ENCODE measurements at regions not wholly inside any gene's neighbourhood (a gene's known extent, or its start where the extent isn't known, plus 50 kb on each side); places are given as distances from the start of the nearest gene placed in this dataset.

- ChIA-PET POLR2A (no interaction called here), CTCF (no interaction called here)
- Mint-ChIP-seq H3K4me3 (no peak overlapping the region), H3K9me3 (peaks cover 2% of the 10 kb centered on the region), H3K27me3 (peaks cover 1% of the 10 kb centered on the region), H3K27ac (no peak overlapping the region), H3K36me3 (no peaks in the 10 kb centered on the region), H3K4me1 (ENCODE audit: low read depth) (no peaks in the 10 kb centered on the region)
- intact Hi-C loops (cut with micrococcal nuclease) = no loop called here
- DNase-seq = no peak
Observed at GRCh38 chr2:129656081-129656598, 323.3 kb upstream of the RAB6C start.

DNA sequence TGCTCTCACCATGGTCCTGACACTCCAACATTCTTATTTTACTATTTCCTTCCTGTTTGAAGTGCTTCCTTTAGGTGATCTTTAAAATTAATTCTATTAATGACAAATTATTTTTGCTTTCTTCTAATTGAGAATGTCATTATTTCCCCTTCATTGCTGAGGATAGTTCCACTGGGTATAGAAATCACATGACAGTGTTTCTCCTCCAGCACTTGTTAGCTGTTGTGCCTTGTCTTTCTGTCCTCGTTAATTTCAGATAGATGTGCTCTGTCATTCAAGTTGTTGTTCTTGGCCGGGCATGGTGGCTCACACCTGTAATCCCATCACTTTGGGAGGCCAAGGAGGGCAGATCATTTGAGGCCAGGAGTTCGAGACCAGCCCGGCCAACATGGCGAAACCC, 321.0 kb upstream of the RAB6C start:
- POLR2A ChIA-PET = no interaction called here
- Mint-ChIP-seq H3K27me3 (peaks cover 1% of the 10 kb centered on the region), H3K4me3 (no peak overlapping the region), H3K4me1 (ENCODE audit: low read depth) (no peaks in the 10 kb centered on the region), H3K27ac (no peak overlapping the region), H3K36me3 (no peaks in the 10 kb centered on the region), H3K9me3 (peaks cover 2% of the 10 kb centered on the region)
- CTCF ChIA-PET = no interaction called here
- intact Hi-C loops (cut with micrococcal nuclease) = no loop called here
- no peak for DNase-seq

DNA sequence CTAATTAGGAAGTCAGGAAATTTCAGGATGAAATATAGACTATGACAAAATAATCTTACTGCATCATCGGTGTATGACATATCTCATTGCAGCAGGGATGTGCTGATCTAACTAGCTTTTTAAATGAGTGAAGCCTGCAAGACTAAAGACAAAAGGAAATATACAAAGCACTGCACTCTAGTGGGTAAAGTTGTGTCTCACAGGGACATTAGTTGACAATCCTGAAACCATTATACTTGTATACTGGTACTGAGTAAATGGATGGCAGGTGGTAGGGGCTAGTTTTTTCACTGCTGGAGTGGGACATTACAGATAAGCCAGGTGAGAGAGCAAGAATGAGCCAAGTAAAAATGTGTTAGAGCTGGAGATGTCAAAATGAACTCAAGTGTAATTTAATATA, 317.5 kb upstream of the RAB6C start:
- DNase-seq = no peak
- Mint-ChIP-seq H3K36me3 (no peaks in the 10 kb centered on the region), H3K4me1 (ENCODE audit: low read depth) (no peaks in the 10 kb centered on the region), H3K27ac (no peak overlapping the region), H3K27me3 (peaks cover 1% of the 10 kb centered on the region), H3K9me3 (peaks cover 2% of the 10 kb centered on the region), H3K4me3 (no peak overlapping the region)
- intact Hi-C loops (cut with micrococcal nuclease) = no loop called here
- ChIA-PET CTCF (no interaction called here), POLR2A (no interaction called here)

DNA sequence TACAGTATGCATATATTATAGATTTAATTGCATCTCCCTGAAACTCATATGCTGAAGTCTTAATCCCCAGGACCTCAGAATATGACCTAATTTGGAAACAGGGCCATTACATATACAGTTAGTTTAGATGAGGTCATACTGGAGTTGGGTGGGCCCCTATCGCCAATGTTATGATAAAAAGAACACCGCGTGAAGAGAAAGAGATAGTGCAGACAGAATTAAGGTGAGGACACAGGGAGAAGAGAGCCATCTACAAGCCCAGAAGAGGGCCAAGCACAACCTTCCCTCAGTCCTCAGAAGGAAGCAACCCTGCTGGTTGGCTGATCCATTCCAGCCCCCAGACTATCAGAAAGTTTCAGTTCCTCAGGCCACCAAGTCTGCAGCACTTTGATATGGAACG, 311.9 kb upstream of the RAB6C start:
- peaks cover 3% of the 10 kb centered on the region for H3K9me3 Mint-ChIP-seq
- no peak for DNase-seq
- ChIA-PET POLR2A (no interaction called here), CTCF (no interaction called here)
- no peaks in the 10 kb centered on the region for H3K4me1 Mint-ChIP-seq (ENCODE audit: low read depth)
- H3K27ac Mint-ChIP-seq = no peak overlapping the region
- no peaks in the 10 kb centered on the region for H3K27me3 Mint-ChIP-seq
- no peaks in the 10 kb centered on the region for H3K36me3 Mint-ChIP-seq
- intact Hi-C loops (cut with micrococcal nuclease) = no loop called here
- no peak overlapping the region for H3K4me3 Mint-ChIP-seq

DNA sequence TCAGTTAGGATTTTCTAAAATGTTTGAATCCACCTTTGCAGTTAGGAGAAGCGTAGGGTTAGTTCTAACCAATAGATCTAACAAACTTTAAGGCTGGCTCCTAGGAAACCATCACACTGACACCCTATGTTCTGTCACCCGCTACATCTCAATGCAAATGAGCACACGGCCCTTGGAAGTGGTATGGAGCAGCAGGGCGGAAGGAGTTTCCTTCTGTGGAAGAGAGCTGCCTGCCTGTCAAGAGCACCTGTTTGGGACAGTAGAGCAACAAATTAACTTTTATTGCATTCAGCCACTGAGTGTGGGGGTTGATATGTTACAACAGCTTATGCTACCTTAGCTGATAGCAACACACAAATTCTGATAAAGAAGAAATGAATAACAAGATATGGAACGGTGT, 306.9 kb upstream of the RAB6C start:
- intact Hi-C loops (cut with micrococcal nuclease) = no loop called here
- Mint-ChIP-seq H3K27me3 (peaks cover 4% of the 10 kb centered on the region), H3K27ac (no peak overlapping the region), H3K4me1 (ENCODE audit: low read depth) (no peaks in the 10 kb centered on the region), H3K36me3 (no peaks in the 10 kb centered on the region), H3K4me3 (no peak overlapping the region), H3K9me3 (no peaks in the 10 kb centered on the region)
- POLR2A ChIA-PET = no interaction called here
- no peak for DNase-seq
- CTCF ChIA-PET = no interaction called here

GRCh38 chr2:129673234-129673633, 306.2 kb upstream of the RAB6C start:
- H3K9me3 Mint-ChIP-seq = no peaks in the 10 kb centered on the region
- CTCF ChIA-PET = no interaction called here

GRCh38 chr2:129673847-129674711, 305.4 kb upstream of the RAB6C start:
- no peaks in the 10 kb centered on the region for H3K9me3 Mint-ChIP-seq
- CTCF ChIA-PET = no interaction called here
- no peaks in the 10 kb centered on the region for H3K36me3 Mint-ChIP-seq
- H3K27ac Mint-ChIP-seq = no peak overlapping the region
- POLR2A ChIA-PET = no interaction called here
- H3K4me1 Mint-ChIP-seq (ENCODE audit: low read depth) = no peaks in the 10 kb centered on the region
- peaks cover 5% of the 10 kb centered on the region for H3K27me3 Mint-ChIP-seq
- intact Hi-C loops (cut with micrococcal nuclease) = no loop called here
- DNase-seq = no peak
- no peak overlapping the region for H3K4me3 Mint-ChIP-seq

More at GRCh38 chr2:129673234-129673633, 306.2 kb upstream of the RAB6C start:
- POLR2A ChIA-PET = no interaction called here
- Mint-ChIP-seq H3K27me3 (peaks cover 5% of the 10 kb centered on the region), H3K4me1 (ENCODE audit: low read depth) (no peaks in the 10 kb centered on the region), H3K27ac (no peak overlapping the region), H3K4me3 (no peak overlapping the region), H3K36me3 (no peaks in the 10 kb centered on the region)
- no peak for DNase-seq
- intact Hi-C loops (cut with micrococcal nuclease) = no loop called here

- CTCF ChIA-PET = no interaction called here
- Mint-ChIP-seq H3K9me3 (no peaks in the 10 kb centered on the region), H3K36me3 (no peaks in the 10 kb centered on the region), H3K4me3 (no peak overlapping the region), H3K27me3 (peaks cover 5% of the 10 kb centered on the region), H3K4me1 (ENCODE audit: low read depth) (no peaks in the 10 kb centered on the region), H3K27ac (no peak overlapping the region)
- intact Hi-C loops (cut with micrococcal nuclease) = no loop called here
- no peak for DNase-seq
- POLR2A ChIA-PET = no interaction called here
Observed at GRCh38 chr2:129678751-129679150, 300.7 kb upstream of the RAB6C start.

- peaks cover 5% of the 10 kb centered on the region for H3K27me3 Mint-ChIP-seq
- CTCF ChIA-PET = no interaction called here
- POLR2A ChIA-PET = no interaction called here
- H3K36me3 Mint-ChIP-seq = no peaks in the 10 kb centered on the region
- no peaks in the 10 kb centered on the region for H3K9me3 Mint-ChIP-seq
- DNase-seq = no peak
- H3K27ac Mint-ChIP-seq = no peak overlapping the region
- H3K4me1 Mint-ChIP-seq (ENCODE audit: low read depth) = no peaks in the 10 kb centered on the region
- intact Hi-C loops (cut with micrococcal nuclease) = no loop called here
- H3K4me3 Mint-ChIP-seq = no peak overlapping the region
Observed at GRCh38 chr2:129681788-129682187, 297.7 kb upstream of the RAB6C start.

GRCh38 chr2:129689653-129690448, 289.6 kb upstream of the RAB6C start:
- peaks cover 11% of the 10 kb centered on the region for H3K9me3 Mint-ChIP-seq
- no peak for DNase-seq
- intact Hi-C loops (cut with micrococcal nuclease) = no loop called here
- ChIA-PET CTCF (no interaction called here), POLR2A (no interaction called here)
- no peak overlapping the region for H3K4me3 Mint-ChIP-seq
- H3K27me3 Mint-ChIP-seq = peaks cover 5% of the 10 kb centered on the region
- H3K27ac Mint-ChIP-seq = no peak overlapping the region
- H3K36me3 Mint-ChIP-seq = no peaks in the 10 kb centered on the region
- H3K4me1 Mint-ChIP-seq (ENCODE audit: low read depth) = no peaks in the 10 kb centered on the region

- intact Hi-C loops (cut with micrococcal nuclease) = no loop called here
- Mint-ChIP-seq H3K4me3 (no peak overlapping the region), H3K36me3 (no peaks in the 10 kb centered on the region), H3K4me1 (ENCODE audit: low read depth) (no peaks in the 10 kb centered on the region), H3K27ac (no peak overlapping the region), H3K9me3 (peaks cover 9% of the 10 kb centered on the region), H3K27me3 (peaks cover 2% of the 10 kb centered on the region)
- DNase-seq = no peak
- POLR2A ChIA-PET = no interaction called here
- CTCF ChIA-PET = no interaction called here
Observed at GRCh38 chr2:129695496-129695895, 284.0 kb upstream of the RAB6C start.

DNA sequence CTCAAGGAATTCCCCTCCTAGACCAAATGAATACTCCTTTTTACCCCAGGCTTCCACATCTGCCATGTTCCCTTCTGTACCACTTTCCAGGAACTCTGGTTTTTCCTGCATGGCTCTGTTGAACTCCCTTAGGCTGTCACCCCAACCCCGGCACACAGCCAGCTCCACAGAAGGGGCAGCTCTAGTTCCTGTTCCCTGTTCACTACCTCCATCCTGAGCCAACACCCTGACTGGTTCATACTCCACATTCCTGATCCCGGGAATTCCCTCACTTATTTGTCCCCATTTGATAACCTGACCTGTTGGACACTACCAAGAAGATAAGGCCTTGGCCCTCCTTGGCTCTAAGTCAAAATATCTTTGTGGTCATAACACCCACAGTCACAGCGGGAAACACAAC, 280.9 kb upstream of the RAB6C start:
- no peak for DNase-seq
- intact Hi-C loops (cut with micrococcal nuclease) = no loop called here
- CTCF ChIA-PET = no interaction called here

More for the DNA sequence above, 280.9 kb upstream of the RAB6C start:
- no peaks in the 10 kb centered on the region for H3K9me3 Mint-ChIP-seq
- no peaks in the 10 kb centered on the region for H3K36me3 Mint-ChIP-seq
- peaks cover 1% of the 10 kb centered on the region for H3K27me3 Mint-ChIP-seq
- H3K27ac Mint-ChIP-seq = no peak overlapping the region
- no peaks in the 10 kb centered on the region for H3K4me1 Mint-ChIP-seq (ENCODE audit: low read depth)
- no peak overlapping the region for H3K4me3 Mint-ChIP-seq
- POLR2A ChIA-PET = no interaction called here

Data from activated CD4-positive, alpha-beta memory T cell treated with anti-CD3 and anti-CD28 coated beads for 36 hours (primary cell).